ENCODE measurements at regions not wholly inside any gene's neighbourhood (a gene's known extent, or its start where the extent isn't known, plus 50 kb on each side); places are given as distances from the start of the nearest gene placed in this dataset.

DNA sequence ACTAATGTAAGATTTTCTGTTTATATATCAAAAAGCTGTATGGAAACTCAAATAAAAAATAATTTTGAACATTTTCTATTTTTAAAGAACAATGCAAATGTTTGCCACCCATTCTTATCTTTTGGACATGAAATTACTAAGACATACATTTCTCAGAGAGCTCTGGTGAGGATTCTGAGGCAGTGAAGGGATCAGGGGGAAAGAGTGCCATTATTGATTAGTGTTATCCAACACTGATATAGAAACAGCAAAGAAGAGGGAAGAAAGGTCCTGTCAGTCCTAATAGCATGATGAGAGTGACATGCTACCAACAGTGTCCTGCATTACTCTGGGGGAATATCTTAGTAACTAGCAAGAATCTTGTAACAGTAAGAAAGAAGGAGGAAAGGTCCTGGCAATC is 282.2 kb downstream of the RPL10L start:
- H3K4me3 ChIP-seq (replicated peaks in 1 of 2; ENCODE audit: low read depth in 1 of 2, low read length in 2 of 2) = no peak overlapping the region
- no peaks in the 10 kb centered on the region for H4K20me1 ChIP-seq (ENCODE audit: insufficient read depth)
- no peak overlapping the region for H3K4me2 ChIP-seq (ENCODE audit: low read length)
- no peaks in the 10 kb centered on the region for H3K9me2 ChIP-seq (ENCODE audit: insufficient read depth)
- H3K9ac ChIP-seq (ENCODE audit: low read length) = no peak overlapping the region
- H3K27me3 ChIP-seq (ENCODE audit: insufficient read depth, low read length) = no peaks in the 10 kb centered on the region
- H3K27ac ChIP-seq (ENCODE audit: low read depth, low read length) = no peak overlapping the region
- no peaks in the 10 kb centered on the region for H3K9me3 ChIP-seq (ENCODE audit: control insufficient read depth in 1 of 2, insufficient read depth in 1 of 2, low read depth in 1 of 2, low read length in 2 of 2)
- RAD21 ChIA-PET (ENCODE audit: low non-redundant PET in 1 of 2, low total read pairs in 2 of 2, uncharacterized antibody in 2 of 2, unreplicated experiment in 2 of 2) = no interaction called here
- TF ChIP-seq EZH2phosphoT487 (IDR thresholded peaks at IDR 0.05; ENCODE audit: borderline replicate concordance) (no peak), POLR2AphosphoS5 (IDR thresholded peaks at IDR 0.05; ENCODE audit: low read depth, low read length) (no peak), JUND (IDR thresholded peaks at IDR 0.05) (no peak), SP1 (IDR thresholded peaks at IDR 0.05; ENCODE audit: low read depth) (no peak), FOSL1 (IDR thresholded peaks at IDR 0.05; ENCODE audit: low read depth) (no peak), SRF (IDR thresholded peaks at IDR 0.05; ENCODE audit: low read depth) (no peak), ZFX (IDR thresholded peaks at IDR 0.05) (no peak), ZNF274 (IDR thresholded peaks at IDR 0.05; ENCODE audit: low read depth, low read length) (no peak)
- TF ChIP-seq, protein P1, sequence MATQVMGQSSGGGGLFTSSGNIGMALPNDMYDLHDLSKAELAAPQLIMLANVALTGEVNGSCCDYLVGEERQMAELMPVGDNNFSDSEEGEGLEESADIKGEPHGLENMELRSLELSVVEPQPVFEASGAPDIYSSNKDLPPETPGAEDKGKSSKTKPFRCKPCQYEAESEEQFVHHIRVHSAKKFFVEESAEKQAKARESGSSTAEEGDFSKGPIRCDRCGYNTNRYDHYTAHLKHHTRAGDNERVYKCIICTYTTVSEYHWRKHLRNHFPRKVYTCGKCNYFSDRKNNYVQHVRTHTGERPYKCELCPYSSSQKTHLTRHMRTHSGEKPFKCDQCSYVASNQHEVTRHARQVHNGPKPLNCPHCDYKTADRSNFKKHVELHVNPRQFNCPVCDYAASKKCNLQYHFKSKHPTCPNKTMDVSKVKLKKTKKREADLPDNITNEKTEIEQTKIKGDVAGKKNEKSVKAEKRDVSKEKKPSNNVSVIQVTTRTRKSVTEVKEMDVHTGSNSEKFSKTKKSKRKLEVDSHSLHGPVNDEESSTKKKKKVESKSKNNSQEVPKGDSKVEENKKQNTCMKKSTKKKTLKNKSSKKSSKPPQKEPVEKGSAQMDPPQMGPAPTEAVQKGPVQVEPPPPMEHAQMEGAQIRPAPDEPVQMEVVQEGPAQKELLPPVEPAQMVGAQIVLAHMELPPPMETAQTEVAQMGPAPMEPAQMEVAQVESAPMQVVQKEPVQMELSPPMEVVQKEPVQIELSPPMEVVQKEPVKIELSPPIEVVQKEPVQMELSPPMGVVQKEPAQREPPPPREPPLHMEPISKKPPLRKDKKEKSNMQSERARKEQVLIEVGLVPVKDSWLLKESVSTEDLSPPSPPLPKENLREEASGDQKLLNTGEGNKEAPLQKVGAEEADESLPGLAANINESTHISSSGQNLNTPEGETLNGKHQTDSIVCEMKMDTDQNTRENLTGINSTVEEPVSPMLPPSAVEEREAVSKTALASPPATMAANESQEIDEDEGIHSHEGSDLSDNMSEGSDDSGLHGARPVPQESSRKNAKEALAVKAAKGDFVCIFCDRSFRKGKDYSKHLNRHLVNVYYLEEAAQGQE (IDR thresholded peaks at IDR 0.05; ENCODE audit: low read depth) = no peak
- TF ChIP-seq, protein P2, sequence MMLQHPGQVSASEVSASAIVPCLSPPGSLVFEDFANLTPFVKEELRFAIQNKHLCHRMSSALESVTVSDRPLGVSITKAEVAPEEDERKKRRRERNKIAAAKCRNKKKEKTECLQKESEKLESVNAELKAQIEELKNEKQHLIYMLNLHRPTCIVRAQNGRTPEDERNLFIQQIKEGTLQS (IDR thresholded peaks at IDR 0.05) = no peak
- TF ChIP-seq, protein P3, sequence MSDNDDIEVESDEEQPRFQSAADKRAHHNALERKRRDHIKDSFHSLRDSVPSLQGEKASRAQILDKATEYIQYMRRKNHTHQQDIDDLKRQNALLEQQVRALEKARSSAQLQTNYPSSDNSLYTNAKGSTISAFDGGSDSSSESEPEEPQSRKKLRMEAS (IDR thresholded peaks at IDR 0.05) = no peak
- no peaks in the 10 kb centered on the region for H3K4me1 ChIP-seq (ENCODE audit: control insufficient read depth in 1 of 2, insufficient read depth in 2 of 2, low read length in 2 of 2)
- no peak overlapping the region for H2AFZ ChIP-seq (ENCODE audit: low read depth, low read length, poor library complexity, severe bottlenecking)
- H3K36me3 ChIP-seq (ENCODE audit: control insufficient read depth in 1 of 2, insufficient read depth in 2 of 2, low read length in 2 of 2) = no peaks in the 10 kb centered on the region
- H3K79me2 ChIP-seq (ENCODE audit: insufficient read depth, low read length) = no peaks in the 10 kb centered on the region
- CTCF ChIA-PET = no interaction called here
- DNase-seq (ENCODE audit: low read depth, low spot score) = no peak
- BruUV-seq (replicated peaks) = no TSS peak
- ATAC-seq = no peak
- intact Hi-C loops (cut with micrococcal nuclease) = no loop called here
- POLR2A ChIA-PET = no interaction called here

All from HCT116 (cell line).